Panc1 (cell line): ENCODE measurements at regions not wholly inside any gene's neighbourhood (a gene's known extent, or its start where the extent isn't known, plus 50 kb on each side); places are given as distances from the start of the nearest gene placed in this dataset.

ENCODE experiments used
- ATAC-seq: fragments of 200-7000 bp; cut with Tn5 transposase; 2 replicates; pipeline ENCODE4 v1.9.1; 2020; ENCODE audit warnings: mild to moderate bottlenecking, moderate library complexity
- BruUV-seq: library from RNA; stranded (reverse); fragments of 400-500 nt; replicated peaks from 2 replicates; lab custom pipeline; 2021; lab: Mats Ljungman, UMichigan
- CTCF ChIA-PET: fragments of 300-600 bp; sonication (Branson Sonifier 250); formaldehyde crosslinking; loops from one replicate; lab custom pipeline; 2022; ENCODE audit warnings: antibody characterized with exemption; lab: Charles Lee
- POLR2A ChIA-PET: fragments of 300-600 bp; sonication (Branson Sonifier 250); formaldehyde crosslinking; loops from one replicate; lab custom pipeline; 2022; ENCODE audit warnings: antibody characterized with exemption; lab: Charles Lee
- DNase-seq: peaks from one replicate; pipeline ENCODE4 v3.0.0-alpha.2; 2010; ENCODE audit warnings: low read depth, low spot score
- H3K27ac ChIP-seq: 2 replicates; pipeline ENCODE4 v1.5.1; 2011; ENCODE audit warnings: mild to moderate bottlenecking, low read length, inconsistent platforms
- H3K27me3 ChIP-seq: fragments of 200-500 bp; sonication (Bioruptor generic); 2 replicates; pipeline ENCODE4 v1.6.0; 2014; ENCODE audit warnings: low read length, inconsistent platforms; ENCODE audit not compliant: control insufficient read depth, insufficient read depth
- H3K36me3 ChIP-seq: fragments of 200-500 bp; sonication (Bioruptor generic); 2 replicates; pipeline ENCODE4 v1.5.1; 2014; ENCODE audit warnings: inconsistent platforms, mild to moderate bottlenecking, low read length, moderate library complexity; ENCODE audit not compliant: control insufficient read depth, insufficient read depth
- H3K4me1 ChIP-seq: 2 replicates; pipeline ENCODE4 v1.5.1; 2011; ENCODE audit warnings: inconsistent platforms, mild to moderate bottlenecking, low read length, moderate library complexity; ENCODE audit not compliant: control insufficient read depth, insufficient read depth
- H3K4me3 ChIP-seq, 2 experiments: 2 replicates each; pipeline ENCODE4 v1.5.1; 2011 to 2012; ENCODE audit warnings: low read depth in 2 of 2, low read length in 2 of 2, mild to moderate bottlenecking in 2 of 2, inconsistent platforms in 1 of 2, moderate library complexity in 1 of 2
- H3K9me3 ChIP-seq: fragments of 200-500 bp; sonication (Bioruptor generic); 2 replicates; pipeline ENCODE4 v1.5.1; 2014; ENCODE audit warnings: low read depth, mild to moderate bottlenecking, inconsistent platforms, low read length, moderate library complexity; ENCODE audit not compliant: control insufficient read depth, insufficient read depth
- CTCF ChIP-seq: fragments of 450-650 bp; IDR thresholded peaks from 2 replicates; pipeline ENCODE4 v1.5.1; 2017; ENCODE audit warnings: mild to moderate bottlenecking
- POLR2AphosphoS5 ChIP-seq: IDR thresholded peaks from 2 replicates; pipeline ENCODE4 v1.6.1; 2012; ENCODE audit warnings: mild to moderate bottlenecking, low read depth, low read length, moderate library complexity
- REST ChIP-seq, 2 experiments: IDR thresholded peaks; 2 replicates each; pipeline ENCODE4 v1.6.1; 2011 to 2012; ENCODE audit warnings: low read depth in 2 of 2, control low read depth in 1 of 2, low read length in 1 of 2, mild to moderate bottlenecking in 1 of 2, moderate library complexity in 1 of 2; ENCODE audit not compliant: insufficient read depth in 1 of 2
- SIN3A ChIP-seq: IDR thresholded peaks from 2 replicates; pipeline ENCODE4 v1.6.1; 2012; ENCODE audit warnings: low read depth, mild to moderate bottlenecking, low read length, moderate library complexity, borderline replicate concordance; ENCODE audit not compliant: insufficient read depth
- TCF7L2 ChIP-seq: IDR thresholded peaks from 2 replicates; pipeline ENCODE4 v1.6.1; 2011; ENCODE audit warnings: mild to moderate bottlenecking, low read depth, low read length, inconsistent platforms
- in situ Hi-C: cut with HindIII; loops from 2 replicates; pipeline ENCODE4 v1.10.0; 2016; ENCODE audit warnings: low sequenced_read_pairs, low pct_unique_long_range_greater_than_20kb
- intact Hi-C: fragments of 100-400 bp; cut with micrococcal nuclease; formaldehyde crosslinking; loops from one replicate; pipeline ENCODE4 v1.10.0; 2022; ENCODE audit not compliant: unreplicated experiment

- no TSS peak for BruUV-seq
- H3K4me1 ChIP-seq = no peaks in the 10 kb centered on the region
- H3K4me3 ChIP-seq = no peak overlapping the region
- no peaks in the 10 kb centered on the region; the same call in 1 of the 2 replicates for H3K27me3 ChIP-seq
- ChIA-PET POLR2A (no interaction called here), CTCF (no interaction called here)
- no peaks in the 10 kb centered on the region for H3K36me3 ChIP-seq
- H3K27ac ChIP-seq = no peak overlapping the region
- ATAC-seq (no peak), DNase-seq (no peak)
- TF ChIP-seq POLR2AphosphoS5 = no peak
- no peak for TF ChIP-seq REST (IDR thresholded peaks at IDR 0.05; ENCODE audit: insufficient read depth in 1 of 2, low read depth in 2 of 2, low read length in 1 of 2)
- TF ChIP-seq CTCF = no peak
- no peak for TF ChIP-seq TCF7L2
- no peak for TF ChIP-seq SIN3A
- intact Hi-C loops (no loop called here), in situ Hi-C loops (no loop called here)
- peaks cover 4% of the 10 kb centered on the region; the same call in 1 of the 2 replicates for H3K9me3 ChIP-seq
Observed at GRCh38 chr6:155656024-155656423, 200.4 kb upstream of the NOX3 start.

- BruUV-seq = no TSS peak
- DNase-seq (no peak), ATAC-seq (no peak)
- ChIA-PET CTCF (no interaction called here), POLR2A (no interaction called here)
- Histone ChIP-seq H3K27me3 (no peaks in the 10 kb centered on the region), H3K9me3 (peaks cover 4% of the 10 kb centered on the region; the same call in 1 of the 2 replicates), H3K4me1 (no peaks in the 10 kb centered on the region), H3K4me3 (no peak overlapping the region), H3K36me3 (no peaks in the 10 kb centered on the region), H3K27ac (no peak overlapping the region)
- in situ Hi-C loops (no loop called here), intact Hi-C loops (no loop called here)
- TF ChIP-seq SIN3A (no peak), REST (IDR thresholded peaks at IDR 0.05; ENCODE audit: insufficient read depth in 1 of 2, low read depth in 2 of 2, low read length in 1 of 2) (no peak), POLR2AphosphoS5 (no peak), CTCF (no peak), TCF7L2 (no peak)
Observed at GRCh38 chr6:155654474-155654873, 198.8 kb upstream of the NOX3 start.
